H1 (cell line): ENCODE measurements at regions not wholly inside any gene's neighbourhood (a gene's known extent, or its start where the extent isn't known, plus 50 kb on each side); places are given as distances from the start of the nearest gene placed in this dataset.

Experiments
- CTCF ChIA-PET: fragments of 300-600 bp; sonication (Branson Sonifier 250); formaldehyde crosslinking; loops from one replicate; lab custom pipeline; 2021; ENCODE audit not compliant: partially characterized antibody; lab: Charles Lee
- POLR2A ChIA-PET: fragments of 300-600 bp; sonication (Branson Sonifier 250); formaldehyde crosslinking; loops from one replicate; lab custom pipeline; 2021; ENCODE audit warnings: inconsistent platforms; ENCODE audit not compliant: partially characterized antibody; lab: Charles Lee
- DNase-seq, 2 experiments: peaks; one replicate each; pipeline versions ENCODE4 v3.0.0 to v3.0.0-alpha.2; 2010 to 2022; ENCODE audit warnings: low spot score in 2 of 2, low read depth in 1 of 2, mixed read lengths in 1 of 2
- FAIRE-seq: peaks from 2 replicates; lab custom pipeline; 2011; peaks lifted over from hg19 to GRCh38; lab: Jason Lieb, UNC
- H2AFZ ChIP-seq: 2 replicates; pipeline ENCODE4 v1.8.1; 2012; ENCODE audit warnings: low read length, inconsistent platforms
- H2AK5ac ChIP-seq: 2 replicates; pipeline ENCODE4 v1.6.1; 2013; ENCODE audit warnings: low read depth, low read length
- H2BK120ac ChIP-seq: replicated peaks from 2 replicates; pipeline ENCODE3; 2013; ENCODE audit warnings: low read depth, low read length, inconsistent platforms
- H2BK12ac ChIP-seq: 2 replicates; pipeline ENCODE4 v1.6.1; 2013; ENCODE audit warnings: low read depth, low read length
- H2BK15ac ChIP-seq: 2 replicates; pipeline ENCODE4 v1.6.1; 2013; ENCODE audit warnings: low read length
- H2BK20ac ChIP-seq: 2 replicates; pipeline ENCODE4 v1.6.1; 2013; ENCODE audit warnings: low read length
- H2BK5ac ChIP-seq: 2 replicates; pipeline ENCODE4 v1.6.1; 2013; ENCODE audit warnings: low read depth, low read length
- H3K14ac ChIP-seq: 2 replicates; pipeline ENCODE4 v1.6.1; 2013; ENCODE audit warnings: inconsistent platforms; ENCODE audit not compliant: insufficient read length
- H3K18ac ChIP-seq: 2 replicates; pipeline ENCODE4 v1.6.1; 2013; ENCODE audit warnings: low read length; ENCODE audit errors: extremely low read depth
- H3K23ac ChIP-seq: 2 replicates; pipeline ENCODE4 v1.6.1; 2013; ENCODE audit warnings: inconsistent platforms; ENCODE audit not compliant: insufficient read length
- H3K23me2 ChIP-seq: 2 replicates; pipeline ENCODE4 v1.6.1; 2013; ENCODE audit warnings: low read depth, low read length
- H3K27ac ChIP-seq: 2 replicates; pipeline ENCODE4 v1.6.1; 2011; ENCODE audit warnings: low read depth, low read length, inconsistent platforms
- H3K27me3 ChIP-seq, 4 experiments: replicated peaks in 1 of 4; 1 replicate in 1 of 4; 2 replicates in 3 of 4; pipeline versions ENCODE4 v1.6.1 to v1.8.1; 2011 to 2013; ENCODE audit warnings: low read length in 3 of 4, mild to moderate bottlenecking in 3 of 4, inconsistent platforms in 2 of 4, mixed read lengths in 2 of 4, moderate library complexity in 1 of 4; ENCODE audit not compliant: control insufficient read depth in 3 of 4, insufficient read depth in 3 of 4; ENCODE audit errors: extremely low read depth in 1 of 4
- H3K36me3 ChIP-seq, 4 experiments: 2 replicates each; pipeline versions ENCODE4 v1.6.1 to v1.8.1; 2011 to 2013; ENCODE audit warnings: mild to moderate bottlenecking in 4 of 4, low read length in 3 of 4, moderate library complexity in 2 of 4, control low read depth in 1 of 4, inconsistent platforms in 1 of 4; ENCODE audit not compliant: insufficient read depth in 4 of 4, control insufficient read depth in 2 of 4
- H3K4ac ChIP-seq: replicated peaks from 2 replicates; pipeline ENCODE3; 2013; ENCODE audit warnings: low read length, low read depth, mixed read lengths, inconsistent platforms; ENCODE audit not compliant: insufficient read length
- H3K4me1 ChIP-seq, 4 experiments: replicated peaks in 1 of 4; 1 replicate in 1 of 4; 2 replicates in 3 of 4; pipeline versions ENCODE4 v1.6.1 to v1.8.1; 2011 to 2013; ENCODE audit warnings: low read length in 3 of 4, inconsistent platforms in 2 of 4, mixed read lengths in 1 of 4; ENCODE audit not compliant: insufficient read depth in 4 of 4, control insufficient read depth in 3 of 4
- H3K4me2 ChIP-seq, 2 experiments: 2 replicates each; pipeline versions ENCODE4 v1.6.1 to v1.8.1; 2011 to 2013; ENCODE audit warnings: low read depth in 2 of 2, low read length in 2 of 2, control low read depth in 1 of 2, inconsistent platforms in 1 of 2, mild to moderate bottlenecking in 1 of 2; ENCODE audit not compliant: insufficient read depth in 1 of 2
- H3K4me3 ChIP-seq, 4 experiments: fragments of 200-600, 300-600 bp in 1 of 4; sonication (generic), shearing (Covaris generic), sonication (Bioruptor Twin) in 1 of 4; 2 replicates each; pipeline versions ENCODE4 v1.5.1 to v1.8.1; 2011 to 2016; ENCODE audit warnings: low read length in 4 of 4, low read depth in 3 of 4, control low read depth in 2 of 4, inconsistent platforms in 2 of 4, mild to moderate bottlenecking in 2 of 4, mixed read lengths in 1 of 4, moderate library complexity in 1 of 4; ENCODE audit not compliant: insufficient read depth in 2 of 4; ENCODE audit errors: extremely low read depth in 1 of 4
- H3K56ac ChIP-seq: replicated peaks from 2 replicates; pipeline ENCODE3; 2013; ENCODE audit warnings: low read depth, mild to moderate bottlenecking, mixed read lengths, low read length, inconsistent platforms; ENCODE audit not compliant: insufficient read length
- H3K79me1 ChIP-seq: 2 replicates; pipeline ENCODE4 v1.6.1; 2013; ENCODE audit warnings: low read depth, low read length, control low read depth
- H3K79me2 ChIP-seq, 2 experiments: 2 replicates each; pipeline versions ENCODE4 v1.6.1 to v1.8.1; 2012 to 2013; ENCODE audit warnings: low read length in 2 of 2, mild to moderate bottlenecking in 2 of 2, inconsistent platforms in 1 of 2; ENCODE audit not compliant: insufficient read depth in 2 of 2, control insufficient read depth in 1 of 2
- H3K9ac ChIP-seq, 4 experiments: replicated peaks in 1 of 4; 1 replicate in 1 of 4; 2 replicates in 3 of 4; pipeline versions ENCODE4 v1.6.1 to v1.8.1; 2011 to 2013; ENCODE audit warnings: low read depth in 3 of 4, low read length in 3 of 4, control low read depth in 2 of 4, mild to moderate bottlenecking in 2 of 4, moderate library complexity in 2 of 4, inconsistent platforms in 1 of 4; ENCODE audit errors: extremely low read depth in 1 of 4
- H3K9me3 ChIP-seq, 2 experiments: 2 replicates each; pipeline versions ENCODE4 v1.6.1 to v1.8.1; 2012 to 2013; ENCODE audit warnings: mild to moderate bottlenecking in 2 of 2, moderate library complexity in 2 of 2, control low read depth in 1 of 2, inconsistent platforms in 1 of 2, low read depth in 1 of 2, low read length in 1 of 2, mixed read lengths in 1 of 2; ENCODE audit not compliant: insufficient read depth in 2 of 2
- H4K20me1 ChIP-seq, 2 experiments: replicated peaks in 1 of 2; 2 replicates each; pipeline versions ENCODE3 to v1.8.1; 2011 to 2013; ENCODE audit warnings: inconsistent platforms in 2 of 2, low read length in 2 of 2, mild to moderate bottlenecking in 1 of 2; ENCODE audit not compliant: insufficient read depth in 2 of 2, control insufficient read depth in 1 of 2
- H4K5ac ChIP-seq: 2 replicates; pipeline ENCODE4 v1.6.1; 2013; ENCODE audit warnings: low read length, low read depth, mixed read lengths, inconsistent platforms; ENCODE audit not compliant: insufficient read length
- H4K8ac ChIP-seq: 2 replicates; pipeline ENCODE4 v1.8.0; 2013; ENCODE audit warnings: mild to moderate bottlenecking, moderate library complexity, low read length, inconsistent platforms; ENCODE audit not compliant: insufficient read depth; ENCODE audit errors: extremely low read depth
- H4K91ac ChIP-seq: replicated peaks from 2 replicates; pipeline ENCODE3; 2013; ENCODE audit warnings: low read length, mixed read lengths, inconsistent platforms; ENCODE audit not compliant: insufficient read length
- EGR1 ChIP-seq: IDR thresholded peaks from 2 replicates; pipeline ENCODE4 v1.6.1; 2011; ENCODE audit warnings: low read depth, low read length, borderline replicate concordance
- HDAC2 ChIP-seq, 2 experiments: fragments of 300-600 bp in 1 of 2; sonication (generic) in 1 of 2; IDR thresholded peaks; 2 replicates each; pipeline ENCODE4 v1.6.1; 2011 to 2012; ENCODE audit warnings: low read depth in 2 of 2, low read length in 2 of 2, mild to moderate bottlenecking in 2 of 2, moderate library complexity in 2 of 2, borderline replicate concordance in 1 of 2, inconsistent platforms in 1 of 2
- SUZ12 ChIP-seq: fragments of 200-600 bp; sonication (generic); IDR thresholded peaks from 2 replicates; pipeline ENCODE4 v1.6.1; 2012; ENCODE audit warnings: mild to moderate bottlenecking, inconsistent platforms, low read length, moderate library complexity, mixed read lengths
- WGBS, 2 experiments: shearing (Covaris generic) in 1 of 2; methylation state at CpG; one replicate each; pipeline versions ENCODE4 v1.1.6 to v1.1.7; 2013 to 2015; ENCODE audit warnings: low lambda C conversion rate in 2 of 2, mixed read lengths in 2 of 2, inconsistent platforms in 1 of 2, low coverage in 1 of 2, missing lambda C conversion rate in 1 of 2; ENCODE audit not compliant: insufficient replicate concordance in 2 of 2, insufficient coverage in 1 of 2, insufficient read length in 1 of 2; ENCODE audit errors: extremely low coverage in 1 of 2, missing lambda C conversion rate in 1 of 2; 5-methylcytosine and 5-hydroxymethylcytosine counted together

DNA sequence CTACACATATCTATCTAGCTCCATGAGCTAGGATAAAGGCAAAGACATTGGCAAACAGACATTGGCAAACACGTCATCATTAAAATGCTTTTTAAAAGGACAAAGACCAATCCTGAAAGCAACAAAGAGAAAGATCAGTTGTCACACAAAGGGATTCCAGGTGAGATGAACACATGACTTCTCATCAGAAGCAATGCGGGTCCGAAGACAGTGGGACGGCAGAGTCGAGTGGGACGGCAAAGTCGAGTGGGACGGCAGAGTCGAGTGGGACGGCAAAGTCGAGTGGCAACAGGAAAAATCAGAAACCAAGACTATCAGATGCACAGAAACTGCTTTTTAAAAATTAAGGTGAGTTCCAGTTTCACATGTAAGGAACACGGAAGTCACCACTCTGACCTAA, 609.5 kb downstream of the BRD1 start:
- Histone ChIP-seq H3K4ac (no peak overlapping the region), H3K4me1 (no peaks in the 10 kb centered on the region), H3K9ac (no peak overlapping the region), H3K36me3 (no peaks in the 10 kb centered on the region), H3K79me2 (no peaks in the 10 kb centered on the region), H3K23ac (no peak overlapping the region), H3K18ac (no peak overlapping the region), H2BK5ac (no peak overlapping the region), H3K27ac (no peak overlapping the region), H4K8ac (no peak overlapping the region), H2BK12ac (no peak overlapping the region), H3K4me3 (no peak overlapping the region), H2BK120ac (no peak overlapping the region), H4K91ac (no peak overlapping the region), H4K20me1 (no peaks in the 10 kb centered on the region), H3K23me2 (no peaks in the 10 kb centered on the region), H3K14ac (no peak overlapping the region)
- peak in 1 of 2 experiments; percentile 8 for DNase-seq
- POLR2A ChIA-PET: no interaction called here
- 95% methylated on average over 12 of the region's 12 CpGs; no CpG with 5 or more reads in 1 of the 2 experiments for WGBS, 2 experiments
- TF ChIP-seq EGR1 (no peak), HDAC2 (IDR thresholded peaks at IDR 0.05; ENCODE audit: borderline replicate concordance in 1 of 2, low read depth in 2 of 2, low read length in 2 of 2) (no peak), SUZ12 (no peak)
- TF ChIP-seq, all 59 proteins: peak for 0
- no peak overlapping the region for H2BK20ac ChIP-seq
- no peaks in the 10 kb centered on the region for H3K79me1 ChIP-seq
- no peaks in the 10 kb centered on the region for H3K27me3 ChIP-seq
- peaks cover 3 to 14% of the 10 kb centered on the region in 2 experiments; a peak in 2 of 4 replicates for H3K9me3 ChIP-seq
- no peak overlapping the region for H2AK5ac ChIP-seq
- no peak overlapping the region for H4K5ac ChIP-seq
- no peak for FAIRE-seq
- no peak overlapping the region for H2AFZ ChIP-seq
- no peak overlapping the region for H3K4me2 ChIP-seq
- no peak overlapping the region for H3K56ac ChIP-seq
- CTCF ChIA-PET: no interaction called here
- no peak overlapping the region for H2BK15ac ChIP-seq
